ENCODE measurements at regions not wholly inside any gene's neighbourhood (a gene's known extent, or its start where the extent isn't known, plus 50 kb on each side); places are given as distances from the start of the nearest gene placed in this dataset.

- no peak for TF ChIP-seq CTCF (optimal IDR thresholded peaks at IDR 0.05 in 1 of 3, IDR thresholded peaks at IDR 0.05 in 1 of 3, conservative IDR thresholded peaks at IDR 0.05 in 1 of 3; ENCODE audit: extremely low read depth in 1 of 3, insufficient read depth in 2 of 3, low read length in 3 of 3)
- no peak for TF ChIP-seq EZH2 (IDR thresholded peaks at IDR 0.05; ENCODE audit: low read length)
These were observed 444.5 kb downstream of the PLOD2 start for GRCh38 chr3:145716519-145716918.
